Spinal cord (tissue), 9 donors: ENCODE measurements at regions not wholly inside any gene's neighbourhood (a gene's known extent, or its start where the extent isn't known, plus 50 kb on each side); places are given as distances from the start of the nearest gene placed in this dataset.

Experiments
- DNase-seq, 6 donors: peaks; one replicate each; pipeline versions ENCODE4 v3.0.0 to v3.0.0-alpha.2; 2013 to 2015; ENCODE audit warnings: low spot score in 6 of 6, low read depth in 4 of 6
- H3K27ac ChIP-seq: one replicate; pipeline ENCODE4 v1.5.1; 2013; ENCODE audit warnings: low read depth, low read length, control low read depth
- H3K27me3 ChIP-seq: one replicate; pipeline ENCODE4 v1.6.1; 2013; ENCODE audit warnings: low read length; ENCODE audit not compliant: control insufficient read depth, insufficient read depth
- H3K36me3 ChIP-seq: one replicate; pipeline ENCODE4 v1.6.1; 2013; ENCODE audit warnings: low read length; ENCODE audit not compliant: control insufficient read depth, insufficient read depth
- H3K4me1 ChIP-seq: one replicate; pipeline ENCODE4 v1.6.1; 2013; ENCODE audit warnings: low read length; ENCODE audit not compliant: control insufficient read depth, insufficient read depth
- H3K4me3 ChIP-seq: one replicate; pipeline ENCODE4 v1.5.1; 2013; ENCODE audit warnings: low read depth, low read length, control low read depth
- H3K9me3 ChIP-seq: one replicate; pipeline ENCODE4 v1.6.1; 2013; ENCODE audit warnings: low read length; ENCODE audit not compliant: control insufficient read depth, insufficient read depth
- WGBS: methylation state at CpG from one replicate; pipeline ENCODE4 v1.1.5; 2013; ENCODE audit warnings: missing lambda C conversion rate; ENCODE audit not compliant: insufficient coverage; 5-methylcytosine and 5-hydroxymethylcytosine counted together
- donor health status: healthy.

GRCh38 chrX:5774446-5774845, 454.2 kb downstream of the NLGN4X start:
- H3K4me1 ChIP-seq, result no peaks in the 10 kb centered on the region
- DNase-seq, result no peak
- H3K27me3 ChIP-seq, result no peaks in the 10 kb centered on the region
- no peak overlapping the region for H3K4me3 ChIP-seq
- H3K36me3 ChIP-seq, result no peaks in the 10 kb centered on the region
- no peaks in the 10 kb centered on the region for H3K9me3 ChIP-seq
- no peak overlapping the region for H3K27ac ChIP-seq

DNA sequence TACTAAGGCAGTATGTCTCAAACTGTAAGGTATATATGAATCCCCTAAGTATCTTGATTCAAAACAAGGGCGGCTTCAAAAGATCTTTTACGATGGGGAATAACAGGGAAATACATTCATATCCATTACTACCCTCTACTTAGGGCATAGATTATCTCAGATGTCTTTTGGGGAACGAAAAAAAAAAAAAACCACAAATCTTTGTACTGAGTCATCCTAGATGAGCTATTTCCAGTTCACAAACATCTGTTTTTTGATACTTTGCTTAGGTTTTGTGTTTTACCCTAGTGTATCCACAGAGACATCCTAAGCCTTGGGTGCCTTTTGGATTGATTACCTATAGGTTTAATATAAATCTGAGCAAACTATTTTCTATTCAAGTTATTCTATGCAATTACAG, 457.2 kb downstream of the NLGN4X start:
- H3K36me3 ChIP-seq, result no peaks in the 10 kb centered on the region
- no peaks in the 10 kb centered on the region for H3K9me3 ChIP-seq
- no peaks in the 10 kb centered on the region for H3K27me3 ChIP-seq
- no peaks in the 10 kb centered on the region for H3K4me1 ChIP-seq
- no peak for DNase-seq
- H3K4me3 ChIP-seq, result no peak overlapping the region
- WGBS, result no CpG with 5 or more reads among the region's 3 CpGs
- H3K27ac ChIP-seq, result no peak overlapping the region

DNA sequence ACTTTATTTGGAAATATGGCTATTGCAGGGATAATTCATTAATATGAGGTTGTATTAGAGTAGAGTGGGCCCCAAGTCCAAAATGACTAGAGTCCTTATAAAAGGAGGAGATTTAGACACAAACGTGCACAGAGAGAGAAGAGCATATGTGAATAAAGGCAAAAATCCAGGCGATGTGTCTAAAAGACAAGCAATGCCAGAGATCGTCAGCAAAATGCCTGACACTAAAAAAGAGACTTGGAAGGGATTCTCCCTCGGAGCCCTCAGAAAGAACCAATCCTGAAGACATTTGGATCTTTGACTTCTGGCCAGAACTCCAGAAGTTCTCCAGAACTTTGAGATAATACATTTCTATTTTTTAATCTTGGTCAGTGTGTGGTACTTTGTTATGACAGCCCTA, 472.1 kb downstream of the NLGN4X start:
- H3K27me3 ChIP-seq, result no peaks in the 10 kb centered on the region
- no peak overlapping the region for H3K4me3 ChIP-seq
- no peaks in the 10 kb centered on the region for H3K9me3 ChIP-seq
- no peaks in the 10 kb centered on the region for H3K4me1 ChIP-seq
- no peaks in the 10 kb centered on the region for H3K36me3 ChIP-seq
- no peak overlapping the region for H3K27ac ChIP-seq
- WGBS, result 93% methylated on average over 3 of the region's 4 CpGs
- peak in 1 of 6 donors; percentile 77 for DNase-seq

GRCh38 chrX:5753291-5753690, 475.4 kb downstream of the NLGN4X start:
- Histone ChIP-seq H3K4me1 (no peaks in the 10 kb centered on the region), H3K36me3 (no peaks in the 10 kb centered on the region), H3K27ac (no peak overlapping the region), H3K4me3 (no peak overlapping the region), H3K27me3 (no peaks in the 10 kb centered on the region), H3K9me3 (no peaks in the 10 kb centered on the region)
- DNase-seq, result no peak
- WGBS, result no CpG with 5 or more reads among the region's 4 CpGs

GRCh38 chrX:5752831-5753230, 475.8 kb downstream of the NLGN4X start:
- Histone ChIP-seq H3K4me3 (no peak overlapping the region), H3K27ac (no peak overlapping the region), H3K9me3 (no peaks in the 10 kb centered on the region), H3K27me3 (no peaks in the 10 kb centered on the region), H3K36me3 (no peaks in the 10 kb centered on the region), H3K4me1 (no peaks in the 10 kb centered on the region)
- no CpG with 5 or more reads among the region's 1 CpG for WGBS
- DNase-seq, result no peak

DNA sequence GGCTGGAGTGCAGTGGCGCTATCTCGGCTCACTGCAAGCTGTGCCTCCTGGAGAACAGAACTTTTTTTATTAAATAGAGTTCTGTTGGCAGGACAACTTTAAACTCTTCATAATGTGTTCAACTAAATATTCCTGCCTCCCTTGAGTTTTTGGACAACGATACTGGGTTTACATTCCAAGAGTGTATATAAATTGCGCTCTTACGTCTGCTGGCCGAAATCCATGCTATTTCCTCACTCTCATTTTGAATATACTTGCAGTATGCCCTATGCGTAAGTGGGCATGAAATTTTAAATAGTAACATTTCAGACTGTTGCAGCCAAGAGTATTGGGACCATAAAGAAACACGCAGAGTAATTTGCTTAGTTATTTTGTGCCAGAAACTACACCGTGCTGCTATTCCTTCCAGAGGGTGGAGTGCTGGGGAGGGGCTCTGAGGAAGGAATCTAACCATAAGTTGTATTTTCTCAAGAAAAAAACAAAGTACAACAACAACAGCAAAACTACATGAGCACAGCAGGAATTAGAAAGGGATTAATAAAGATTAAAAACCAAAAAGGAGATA, 480.0 kb downstream of the NLGN4X start:
- WGBS, result 70% methylated on average over 2 of the region's 9 CpGs
- Histone ChIP-seq H3K36me3 (no peaks in the 10 kb centered on the region), H3K4me3 (no peak overlapping the region), H3K27me3 (no peaks in the 10 kb centered on the region), H3K27ac (no peak overlapping the region), H3K4me1 (no peaks in the 10 kb centered on the region), H3K9me3 (no peaks in the 10 kb centered on the region)
- peak in 3 of 6 donors; percentile 1 to 92 (median 43) for DNase-seq

- Histone ChIP-seq H3K4me1 (no peaks in the 10 kb centered on the region), H3K27ac (no peak overlapping the region), H3K4me3 (no peak overlapping the region), H3K9me3 (no peaks in the 10 kb centered on the region), H3K27me3 (no peaks in the 10 kb centered on the region), H3K36me3 (no peaks in the 10 kb centered on the region)
- no peak for DNase-seq
- WGBS, result 53% methylated on average over 3 of the region's 4 CpGs
Measured at GRCh38 chrX:5746231-5746630, 482.4 kb downstream of the NLGN4X start.

GRCh38 chrX:5733501-5733900, 495.2 kb downstream of the NLGN4X start:
- no peaks in the 10 kb centered on the region for H3K4me1 ChIP-seq
- no CpG with 5 or more reads among the region's 3 CpGs for WGBS
- no peaks in the 10 kb centered on the region for H3K36me3 ChIP-seq
- H3K27ac ChIP-seq, result no peak overlapping the region
- DNase-seq, result no peak
- no peaks in the 10 kb centered on the region for H3K9me3 ChIP-seq
- H3K27me3 ChIP-seq, result no peaks in the 10 kb centered on the region
- H3K4me3 ChIP-seq, result no peak overlapping the region

- no peak overlapping the region for H3K4me3 ChIP-seq
- no peaks in the 10 kb centered on the region for H3K9me3 ChIP-seq
- H3K27ac ChIP-seq, result no peak overlapping the region
- no peak for DNase-seq
- H3K36me3 ChIP-seq, result no peaks in the 10 kb centered on the region
- H3K4me1 ChIP-seq, result no peaks in the 10 kb centered on the region
- no CpG with 5 or more reads among the region's 2 CpGs for WGBS
- H3K27me3 ChIP-seq, result peaks cover 3% of the 10 kb centered on the region
Measured at GRCh38 chrX:5730556-5730955, 498.1 kb downstream of the NLGN4X start.

GRCh38 chrX:5726224-5726623, 502.4 kb downstream of the NLGN4X start:
- Histone ChIP-seq H3K9me3 (no peaks in the 10 kb centered on the region), H3K27me3 (peaks cover 3% of the 10 kb centered on the region), H3K4me1 (no peaks in the 10 kb centered on the region), H3K27ac (no peak overlapping the region), H3K36me3 (no peaks in the 10 kb centered on the region), H3K4me3 (no peak overlapping the region)
- DNase-seq, result no peak
- 65% methylated on average over 2 of the region's 5 CpGs for WGBS
